Loucy (cell line): ENCODE measurements at regions not wholly inside any gene's neighbourhood (a gene's known extent, or its start where the extent isn't known, plus 50 kb on each side); places are given as distances from the start of the nearest gene placed in this dataset.

ENCODE experiments used
- H2AFZ ChIP-seq: fragments of 200-600 bp; sonication (generic); 2 replicates; pipeline ENCODE4 v1.6.0; 2016; ENCODE audit warnings: antibody characterized with exemption, mild to moderate bottlenecking, low read length, moderate library complexity
- H3F3A ChIP-seq: fragments of 200-600 bp; 2 replicates; pipeline ENCODE4 v1.6.0; 2016; ENCODE audit warnings: antibody characterized with exemption, low read depth, mild to moderate bottlenecking
- H3K27me3 ChIP-seq: fragments of 200-600 bp; sonication (generic); 2 replicates; pipeline ENCODE4 v1.6.1; 2014; ENCODE audit warnings: low read length, mild to moderate bottlenecking; ENCODE audit not compliant: insufficient read depth, poor library complexity, severe bottlenecking
- H3K36me3 ChIP-seq: fragments of 200-600 bp; sonication (generic); 2 replicates; pipeline ENCODE4 v1.6.1; 2016; ENCODE audit warnings: low read length; ENCODE audit not compliant: insufficient read depth
- H3K4me1 ChIP-seq: fragments of 200-600 bp; sonication (generic); 2 replicates; pipeline ENCODE4 v1.5.1; 2014; ENCODE audit warnings: low read length, mild to moderate bottlenecking; ENCODE audit not compliant: insufficient read depth, poor library complexity, severe bottlenecking
- H3K4me2 ChIP-seq: fragments of 200-600 bp; sonication (generic); 2 replicates; pipeline ENCODE4 v1.6.0; 2014; ENCODE audit warnings: antibody characterized with exemption, low read length, low read depth, mild to moderate bottlenecking; ENCODE audit not compliant: poor library complexity, severe bottlenecking
- H3K4me3 ChIP-seq: fragments of 200-600 bp; sonication (generic); 2 replicates; pipeline ENCODE4 v1.5.1; 2014; ENCODE audit warnings: low read length, mild to moderate bottlenecking, mixed read lengths; ENCODE audit not compliant: poor library complexity, severe bottlenecking
- H3K79me2 ChIP-seq: fragments of 200-600 bp; sonication (generic); 2 replicates; pipeline ENCODE4 v1.6.1; 2014; ENCODE audit warnings: low read length; ENCODE audit not compliant: insufficient read depth
- H3K9ac ChIP-seq: fragments of 200-600 bp; sonication (generic); 2 replicates; pipeline ENCODE4 v1.6.0; 2014; ENCODE audit warnings: mild to moderate bottlenecking, low read depth, low read length, moderate library complexity; ENCODE audit not compliant: poor library complexity, severe bottlenecking
- H3K9me2 ChIP-seq: fragments of 200-600 bp; sonication (generic); replicated peaks from 2 replicates; pipeline ENCODE4 v1.6.1; 2016; ENCODE audit warnings: low read depth, low read length, mixed read lengths
- H3K9me3 ChIP-seq: fragments of 200-600 bp; sonication (generic); 2 replicates; pipeline ENCODE4 v1.6.1; 2014; ENCODE audit warnings: mild to moderate bottlenecking, antibody characterized with exemption, low read length, low read depth; ENCODE audit not compliant: insufficient read depth
- H4K20me1 ChIP-seq: fragments of 200-600 bp; sonication (generic); 2 replicates; pipeline ENCODE4 v1.6.0; 2014; ENCODE audit warnings: antibody characterized with exemption, low read length, mild to moderate bottlenecking; ENCODE audit not compliant: insufficient read depth, poor library complexity, severe bottlenecking
- CTCF ChIP-seq: fragments of 200-600 bp; sonication (generic); conservative IDR thresholded peaks from 2 replicates; pipeline ENCODE4 v1.5.1; 2014; ENCODE audit warnings: mild to moderate bottlenecking, antibody characterized with exemption, low read length
- EZH2phosphoT487 ChIP-seq: fragments of 200-600 bp; IDR thresholded peaks from 2 replicates; pipeline ENCODE4 v1.6.1; 2018; ENCODE audit warnings: antibody characterized with exemption, mild to moderate bottlenecking, moderate library complexity, borderline replicate concordance

- Histone ChIP-seq H3K4me2 (no peak overlapping the region), H3K4me1 (no peaks in the 10 kb centered on the region), H3F3A (no peaks in the 10 kb centered on the region), H3K27me3 (no peaks in the 10 kb centered on the region), H3K4me3 (no peak overlapping the region), H3K9me2 (no peaks in the 10 kb centered on the region), H3K9me3 (no peaks in the 10 kb centered on the region), H2AFZ (no peak overlapping the region), H3K79me2 (no peaks in the 10 kb centered on the region), H3K36me3 (no peaks in the 10 kb centered on the region), H4K20me1 (no peaks in the 10 kb centered on the region), H3K9ac (no peak overlapping the region)
- TF ChIP-seq CTCF (no peak), EZH2phosphoT487 (no peak)
Measured at GRCh38 chr4:36587909-36588472, 306.6 kb downstream of the DTHD1 start.

- no peaks in the 10 kb centered on the region for H3F3A ChIP-seq
- H3K4me3 ChIP-seq, result no peak overlapping the region
- no peaks in the 10 kb centered on the region for H3K27me3 ChIP-seq
- no peaks in the 10 kb centered on the region for H4K20me1 ChIP-seq
- H2AFZ ChIP-seq, result no peak overlapping the region
- H3K9ac ChIP-seq, result no peak overlapping the region
- no peak overlapping the region for H3K4me2 ChIP-seq
- H3K9me3 ChIP-seq, result no peaks in the 10 kb centered on the region
- H3K9me2 ChIP-seq, result no peaks in the 10 kb centered on the region
- H3K79me2 ChIP-seq, result no peaks in the 10 kb centered on the region
- H3K4me1 ChIP-seq, result no peaks in the 10 kb centered on the region
- no peaks in the 10 kb centered on the region for H3K36me3 ChIP-seq
- TF ChIP-seq CTCF (no peak), EZH2phosphoT487 (no peak)
Measured at GRCh38 chr4:36590343-36590742, 308.9 kb downstream of the DTHD1 start.

- Histone ChIP-seq H4K20me1 (no peaks in the 10 kb centered on the region), H3K27me3 (no peaks in the 10 kb centered on the region), H3F3A (no peaks in the 10 kb centered on the region), H3K9me2 (no peaks in the 10 kb centered on the region), H3K4me3 (no peak overlapping the region), H3K4me2 (no peak overlapping the region), H3K79me2 (no peaks in the 10 kb centered on the region), H3K9me3 (no peaks in the 10 kb centered on the region), H3K4me1 (no peaks in the 10 kb centered on the region), H3K36me3 (no peaks in the 10 kb centered on the region), H3K9ac (no peak overlapping the region), H2AFZ (no peak overlapping the region)
- TF ChIP-seq EZH2phosphoT487 (no peak), CTCF (no peak)
Measured at GRCh38 chr4:36601864-36602495, 320.6 kb downstream of the DTHD1 start.
